GM12873 (cell line): ENCODE measurements at regions not wholly inside any gene's neighbourhood (a gene's known extent, or its start where the extent isn't known, plus 50 kb on each side); places are given as distances from the start of the nearest gene placed in this dataset.

Source experiments
- CTCF ChIP-seq: IDR thresholded peaks from 2 replicates; pipeline ENCODE4 v1.5.1; 2012; ENCODE audit warnings: low read depth, mild to moderate bottlenecking, moderate library complexity, low read length, control low read depth; ENCODE audit not compliant: insufficient read depth; ENCODE audit errors: missing control alignments

- no peak for TF ChIP-seq CTCF
Measured at GRCh38 chr1:22255341-22256212, 112.7 kb upstream of the WNT4 start.

- no peak for TF ChIP-seq CTCF
Measured at GRCh38 chr1:22256213-22256512, 113.3 kb upstream of the WNT4 start.

- no peak for TF ChIP-seq CTCF
Measured at GRCh38 chr1:22257290-22258275, 114.7 kb upstream of the WNT4 start.

GRCh38 chr1:22258698-22259097 lies 115.8 kb upstream of the WNT4 start:
- no peak for TF ChIP-seq CTCF

- no peak for TF ChIP-seq CTCF
Measured at GRCh38 chr1:22259551-22260282, 116.8 kb upstream of the WNT4 start.

- no peak for TF ChIP-seq CTCF
Measured at GRCh38 chr1:22260860-22261432, 118.0 kb upstream of the WNT4 start.
